ENCODE measurements at regions not wholly inside any gene's neighbourhood (a gene's known extent, or its start where the extent isn't known, plus 50 kb on each side); places are given as distances from the start of the nearest gene placed in this dataset.
"Not testable (repeated sequence)": the region's sequence is repeated elsewhere in the genome, so short reads cannot be mapped to it uniquely, and the experiment has no call there.

- no peak for DNase-seq
Observed at GRCh38 chr16:55017321-55017720, 86.7 kb downstream of the IRX5 start.

- DNase-seq: no peak
Observed at GRCh38 chr16:55018881-55019280, 88.2 kb downstream of the IRX5 start.

- no peak for DNase-seq
Observed at GRCh38 chr16:55019419-55020131, 88.9 kb downstream of the IRX5 start.

- no peak for DNase-seq
Observed at GRCh38 chr16:55021595-55022475, 91.2 kb downstream of the IRX5 start.

GRCh38 chr16:55027260-55027659 is 96.6 kb downstream of the IRX5 start:
- not testable (repeated sequence) for DNase-seq

- no peak for DNase-seq
Observed at GRCh38 chr16:55029509-55029908, 98.8 kb downstream of the IRX5 start.

- no peak for DNase-seq
Observed at GRCh38 chr16:55030944-55031343, 100.3 kb downstream of the IRX5 start.

- DNase-seq: no peak
Observed at GRCh38 chr16:55031481-55031880, 100.8 kb downstream of the IRX5 start.

- no peak for DNase-seq
Observed at GRCh38 chr16:55033225-55034156, 102.8 kb downstream of the IRX5 start.

- DNase-seq: no peak
Observed at GRCh38 chr16:55035029-55035428, 104.4 kb downstream of the IRX5 start.

- DNase-seq: no peak
Observed at GRCh38 chr16:55035956-55036355, 105.3 kb downstream of the IRX5 start.

GRCh38 chr16:55036371-55036821 is 105.7 kb downstream of the IRX5 start:
- no peak for DNase-seq

- DNase-seq: no peak
Observed at GRCh38 chr16:55037046-55037445, 106.4 kb downstream of the IRX5 start.

GRCh38 chr16:55037966-55038365 is 107.3 kb downstream of the IRX5 start:
- no peak for DNase-seq

GRCh38 chr16:55039042-55039441 is 108.4 kb downstream of the IRX5 start:
- no peak for DNase-seq

GRCh38 chr16:55039511-55039910 is 108.8 kb downstream of the IRX5 start:
- no peak for DNase-seq

GRCh38 chr16:55039931-55040330 is 109.3 kb downstream of the IRX5 start:
- no peak for DNase-seq

- DNase-seq: no peak
Observed at GRCh38 chr16:55040366-55041086, 109.9 kb downstream of the IRX5 start.

- no peak for DNase-seq
Observed at GRCh38 chr16:55041540-55042234, 111.0 kb downstream of the IRX5 start.

GRCh38 chr16:55042556-55043432 is 112.1 kb downstream of the IRX5 start:
- no peak for DNase-seq

- DNase-seq: no peak
Observed at GRCh38 chr16:55043499-55043898, 112.8 kb downstream of the IRX5 start.
